COLO668 (cell line): ENCODE measurements at regions not wholly inside any gene's neighbourhood (a gene's known extent, or its start where the extent isn't known, plus 50 kb on each side); places are given as distances from the start of the nearest gene placed in this dataset.
A peak's percentile ranks its signal among the peaks of the same experiment; 100 is the strongest.

Experiments used
- DNase-seq: peaks from one replicate; lab custom pipeline; 2025; ENCODE audit not compliant: unreplicated experiment; lab: John Stamatoyannopoulos, UW

- DNase-seq = no peak
Observed at GRCh38 chr12:23060161-23060560, 435.2 kb downstream of the ETNK1 start.

- DNase-seq = no peak
Observed at GRCh38 chr12:23063206-23063605, 438.2 kb downstream of the ETNK1 start.

- DNase-seq = no peak
Observed at GRCh38 chr12:23066095-23066494, 441.1 kb downstream of the ETNK1 start.

- no peak for DNase-seq
Observed at GRCh38 chr12:23083267-23083666, 458.3 kb downstream of the ETNK1 start.

GRCh38 chr12:23084236-23084995, 459.4 kb downstream of the ETNK1 start:
- peak; percentile 8 for DNase-seq

GRCh38 chr12:23088594-23088993, 463.6 kb downstream of the ETNK1 start:
- DNase-seq = no peak

- no peak for DNase-seq
Observed at GRCh38 chr12:23093488-23093887, 468.5 kb downstream of the ETNK1 start.

GRCh38 chr12:23096321-23096720, 471.4 kb downstream of the ETNK1 start:
- no peak for DNase-seq

GRCh38 chr12:23098110-23098509, 473.1 kb downstream of the ETNK1 start:
- DNase-seq = no peak

GRCh38 chr12:23098517-23098916, 473.5 kb downstream of the ETNK1 start:
- no peak for DNase-seq

- DNase-seq = no peak
Observed at GRCh38 chr12:23099104-23099503, 474.1 kb downstream of the ETNK1 start.

GRCh38 chr12:23099604-23100003, 474.6 kb downstream of the ETNK1 start:
- no peak for DNase-seq

- no peak for DNase-seq
Observed at GRCh38 chr12:23108957-23109356, 484.0 kb downstream of the ETNK1 start.

GRCh38 chr12:23113781-23114180, 488.8 kb downstream of the ETNK1 start:
- DNase-seq = no peak

GRCh38 chr12:23115984-23116383, 491.0 kb downstream of the ETNK1 start:
- no peak for DNase-seq

GRCh38 chr12:23126794-23127193, 501.8 kb downstream of the ETNK1 start:
- no peak for DNase-seq

- DNase-seq = no peak
Observed at GRCh38 chr12:23127701-23128100, 502.7 kb downstream of the ETNK1 start.

- DNase-seq = no peak
Observed at GRCh38 chr12:23128462-23128861, 503.5 kb downstream of the ETNK1 start.

GRCh38 chr12:23132357-23132756, 507.4 kb downstream of the ETNK1 start:
- no peak for DNase-seq

GRCh38 chr12:23133471-23133870, 508.5 kb downstream of the ETNK1 start:
- no peak for DNase-seq

- no peak for DNase-seq
Observed at GRCh38 chr12:23139026-23139425, 514.1 kb downstream of the ETNK1 start.

- no peak for DNase-seq
Observed at GRCh38 chr12:23140710-23141109, 515.7 kb downstream of the ETNK1 start.

GRCh38 chr12:23141335-23141734, 516.4 kb downstream of the ETNK1 start:
- DNase-seq = no peak
